ENCODE measurements at regions not wholly inside any gene's neighbourhood (a gene's known extent, or its start where the extent isn't known, plus 50 kb on each side); places are given as distances from the start of the nearest gene placed in this dataset.

- peaks cover 4% of the 10 kb centered on the region for H3K36me3 Mint-ChIP-seq (ENCODE audit: low read depth)
- H3K27ac Mint-ChIP-seq: peak overlapping the region; percentile 89 to 90 (median 89)
- H3K4me3 Mint-ChIP-seq: no peak overlapping the region
- H3K27me3 Mint-ChIP-seq (ENCODE audit: low read depth): no peaks in the 10 kb centered on the region
- TF ChIP-seq, protein P1, sequence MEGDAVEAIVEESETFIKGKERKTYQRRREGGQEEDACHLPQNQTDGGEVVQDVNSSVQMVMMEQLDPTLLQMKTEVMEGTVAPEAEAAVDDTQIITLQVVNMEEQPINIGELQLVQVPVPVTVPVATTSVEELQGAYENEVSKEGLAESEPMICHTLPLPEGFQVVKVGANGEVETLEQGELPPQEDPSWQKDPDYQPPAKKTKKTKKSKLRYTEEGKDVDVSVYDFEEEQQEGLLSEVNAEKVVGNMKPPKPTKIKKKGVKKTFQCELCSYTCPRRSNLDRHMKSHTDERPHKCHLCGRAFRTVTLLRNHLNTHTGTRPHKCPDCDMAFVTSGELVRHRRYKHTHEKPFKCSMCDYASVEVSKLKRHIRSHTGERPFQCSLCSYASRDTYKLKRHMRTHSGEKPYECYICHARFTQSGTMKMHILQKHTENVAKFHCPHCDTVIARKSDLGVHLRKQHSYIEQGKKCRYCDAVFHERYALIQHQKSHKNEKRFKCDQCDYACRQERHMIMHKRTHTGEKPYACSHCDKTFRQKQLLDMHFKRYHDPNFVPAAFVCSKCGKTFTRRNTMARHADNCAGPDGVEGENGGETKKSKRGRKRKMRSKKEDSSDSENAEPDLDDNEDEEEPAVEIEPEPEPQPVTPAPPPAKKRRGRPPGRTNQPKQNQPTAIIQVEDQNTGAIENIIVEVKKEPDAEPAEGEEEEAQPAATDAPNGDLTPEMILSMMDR (IDR thresholded peaks at IDR 0.05; ENCODE audit: unreplicated experiment in 3 of 3): no peak
- peaks cover 38% of the 10 kb centered on the region for H3K4me1 Mint-ChIP-seq
- H3K9me3 Mint-ChIP-seq: peaks cover 13% of the 10 kb centered on the region
Measured at GRCh38 chr2:226618544-226618874, 181.1 kb downstream of the IRS1 start.

DNA sequence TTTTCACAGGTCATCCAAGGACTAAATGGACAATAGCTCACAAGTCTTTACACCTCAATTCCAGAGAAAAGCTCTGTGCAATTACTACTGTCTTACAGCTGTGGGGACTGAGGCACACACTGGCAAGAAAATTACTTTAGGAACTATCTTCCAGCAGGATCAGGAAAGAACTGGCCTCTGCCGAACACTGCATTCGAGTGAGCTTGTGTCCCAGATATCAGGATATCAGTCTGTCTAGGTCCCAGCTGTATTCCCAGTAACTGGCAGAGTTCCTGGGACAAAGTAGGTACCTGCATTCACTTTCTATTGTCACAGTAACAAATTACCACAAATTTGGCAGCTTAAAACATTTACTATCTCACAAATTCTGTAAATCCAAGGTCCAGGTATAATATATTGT lies 183.7 kb downstream of the IRS1 start:
- peaks cover 15% of the 10 kb centered on the region for H3K9me3 Mint-ChIP-seq
- H3K36me3 Mint-ChIP-seq (ENCODE audit: low read depth): peaks cover 4% of the 10 kb centered on the region
- H3K4me1 Mint-ChIP-seq: peaks cover 20% of the 10 kb centered on the region
- H3K27me3 Mint-ChIP-seq (ENCODE audit: low read depth): no peaks in the 10 kb centered on the region
- no peak overlapping the region for H3K4me3 Mint-ChIP-seq
- TF ChIP-seq, protein P1 (IDR thresholded peaks at IDR 0.05; ENCODE audit: unreplicated experiment in 3 of 3): no peak
- H3K27ac Mint-ChIP-seq: no peak overlapping the region

DNA sequence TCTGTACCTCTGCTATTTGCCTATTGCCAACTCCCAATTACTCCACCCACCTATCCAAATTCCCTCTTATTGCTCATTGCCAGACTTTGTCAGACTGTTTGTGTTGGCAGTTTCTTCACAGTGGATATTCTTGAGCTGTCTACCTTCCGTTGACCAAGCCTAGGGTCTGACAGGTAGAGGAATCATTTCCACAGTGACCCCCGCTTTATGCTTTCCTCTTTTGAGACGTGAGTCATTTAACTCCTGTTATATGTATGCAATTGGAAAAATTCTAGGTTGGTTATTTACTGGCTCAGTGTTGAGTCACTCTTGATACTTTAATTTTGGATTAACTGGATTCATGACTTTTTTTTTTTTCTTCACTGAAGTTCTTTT lies 187.7 kb downstream of the IRS1 start:
- TF ChIP-seq, protein P1 (IDR thresholded peaks at IDR 0.05; ENCODE audit: unreplicated experiment in 3 of 3): no peak
- no peak overlapping the region for H3K4me3 Mint-ChIP-seq
- H3K9me3 Mint-ChIP-seq: peaks cover 4% of the 10 kb centered on the region
- no peaks in the 10 kb centered on the region for H3K36me3 Mint-ChIP-seq (ENCODE audit: low read depth)
- H3K4me1 Mint-ChIP-seq: peaks cover 8% of the 10 kb centered on the region
- H3K27me3 Mint-ChIP-seq (ENCODE audit: low read depth): no peaks in the 10 kb centered on the region
- no peak overlapping the region for H3K27ac Mint-ChIP-seq

- peaks cover 8% of the 10 kb centered on the region for H3K4me1 Mint-ChIP-seq
- H3K27ac Mint-ChIP-seq: peak overlapping the region in 1 of 3 experiments; percentile 2
- H3K4me3 Mint-ChIP-seq: no peak overlapping the region
- H3K27me3 Mint-ChIP-seq (ENCODE audit: low read depth): no peaks in the 10 kb centered on the region
- peaks cover 2% of the 10 kb centered on the region for H3K9me3 Mint-ChIP-seq
- H3K36me3 Mint-ChIP-seq (ENCODE audit: low read depth): no peaks in the 10 kb centered on the region
- TF ChIP-seq, protein P1 (IDR thresholded peaks at IDR 0.05; ENCODE audit: unreplicated experiment in 3 of 3): no peak
Measured at GRCh38 chr2:226611196-226611943, 188.2 kb downstream of the IRS1 start.

DNA sequence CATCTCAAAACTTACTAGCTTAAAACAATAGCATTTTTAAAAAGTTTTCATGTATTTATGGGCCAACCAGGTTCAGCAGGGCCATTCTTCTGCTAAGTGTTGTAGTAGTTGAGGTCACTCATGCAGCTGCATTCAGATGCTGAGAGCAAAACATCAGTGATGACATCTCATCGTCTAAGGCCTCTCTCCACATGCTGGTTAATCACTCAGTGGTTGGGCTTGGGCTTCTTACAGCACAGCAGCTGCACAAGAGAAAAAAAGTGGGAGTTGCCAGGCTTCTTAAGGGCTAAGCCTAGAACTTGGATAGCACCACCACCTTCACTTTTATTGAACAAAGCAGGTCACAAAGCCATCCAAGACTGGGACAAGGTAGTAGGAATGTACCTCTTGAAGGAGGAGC lies 190.3 kb downstream of the IRS1 start:
- Mint-ChIP-seq H3K4me3 (no peak overlapping the region), H3K4me1 (peaks cover 8% of the 10 kb centered on the region), H3K9me3 (peaks cover 2% of the 10 kb centered on the region), H3K27ac (no peak overlapping the region), H3K36me3 (ENCODE audit: low read depth) (no peaks in the 10 kb centered on the region), H3K27me3 (ENCODE audit: low read depth) (no peaks in the 10 kb centered on the region)
- TF ChIP-seq, protein P1 (IDR thresholded peaks at IDR 0.05; ENCODE audit: unreplicated experiment in 3 of 3): no peak

DNA sequence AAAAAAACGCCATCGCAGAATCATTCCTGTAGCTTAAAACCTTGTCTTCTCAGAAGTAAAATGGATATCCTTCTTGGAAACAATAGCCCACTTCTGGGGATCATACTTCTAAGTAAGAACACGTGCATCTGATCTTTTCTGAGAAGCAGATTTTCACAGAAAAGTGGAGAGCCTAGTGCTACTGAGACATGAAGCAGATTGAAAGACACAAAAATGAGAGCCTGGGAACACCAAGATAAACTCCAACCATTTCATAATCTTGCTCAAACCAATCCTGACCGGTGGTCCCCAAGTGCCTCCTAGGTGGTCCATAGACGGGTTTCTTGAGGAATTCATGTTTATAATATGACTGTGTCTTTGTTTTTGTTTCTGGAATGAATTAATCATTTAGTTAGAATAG lies 191.2 kb downstream of the IRS1 start:
- no peaks in the 10 kb centered on the region for H3K27me3 Mint-ChIP-seq (ENCODE audit: low read depth)
- no peak overlapping the region for H3K4me3 Mint-ChIP-seq

More for the DNA sequence above, 191.2 kb downstream of the IRS1 start:
- no peaks in the 10 kb centered on the region for H3K36me3 Mint-ChIP-seq (ENCODE audit: low read depth)
- peaks cover 10% of the 10 kb centered on the region for H3K4me1 Mint-ChIP-seq
- no peak overlapping the region for H3K27ac Mint-ChIP-seq
- TF ChIP-seq, protein P1 (IDR thresholded peaks at IDR 0.05; ENCODE audit: unreplicated experiment in 3 of 3): no peak
- H3K9me3 Mint-ChIP-seq: peaks cover 2% of the 10 kb centered on the region

All from nephron (organoid).